OCI-M1 (cell line): ENCODE measurements at regions not wholly inside any gene's neighbourhood (a gene's known extent, or its start where the extent isn't known, plus 50 kb on each side); places are given as distances from the start of the nearest gene placed in this dataset.
"Not testable (repeated sequence)": the region's sequence is repeated elsewhere in the genome, so short reads cannot be mapped to it uniquely, and the experiment has no call there.

ENCODE experiments used
- DNase-seq: peaks from one replicate; lab custom pipeline; 2025; lab: John Stamatoyannopoulos, UW

DNA sequence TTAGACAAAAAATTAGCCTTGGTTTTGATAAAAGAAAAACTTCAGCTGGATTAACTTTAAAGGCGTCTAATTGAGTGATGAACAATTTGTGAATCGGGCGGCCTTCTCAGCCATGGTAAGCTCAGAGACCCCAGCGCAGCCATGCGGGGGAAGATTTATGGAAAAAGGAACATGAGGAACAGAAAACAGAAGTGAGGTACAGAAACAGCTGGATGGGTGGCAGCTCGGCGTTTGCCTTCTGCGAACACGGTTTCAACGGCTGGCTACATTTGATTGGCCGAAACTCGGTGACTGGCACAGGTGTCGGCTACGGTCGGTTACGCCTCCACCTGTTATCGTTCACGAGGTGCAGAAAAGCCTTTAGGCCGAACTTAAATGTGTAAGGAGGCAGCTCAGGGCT lies 401.4 kb upstream of the FAT1 start:
- DNase-seq = no peak

DNA sequence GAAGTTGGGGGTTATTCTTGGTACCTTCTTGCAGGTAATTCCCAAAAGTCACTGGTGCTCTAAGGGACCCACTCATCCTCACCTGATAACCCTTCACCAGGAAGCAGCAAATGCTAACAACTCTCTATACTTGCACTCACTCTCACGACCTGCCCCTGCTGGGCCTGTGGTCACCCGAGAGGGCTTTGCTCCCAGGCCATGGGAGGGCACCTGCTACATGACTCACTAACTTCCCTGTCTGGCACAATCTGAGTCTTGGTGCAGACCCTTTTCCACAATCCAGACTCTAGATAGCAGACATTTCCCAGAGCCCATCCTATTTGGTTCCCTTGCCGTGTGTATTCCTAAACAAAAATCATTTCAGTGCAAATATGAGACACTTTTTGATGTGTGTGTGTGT lies 403.8 kb upstream of the FAT1 start:
- no peak for DNase-seq

DNA sequence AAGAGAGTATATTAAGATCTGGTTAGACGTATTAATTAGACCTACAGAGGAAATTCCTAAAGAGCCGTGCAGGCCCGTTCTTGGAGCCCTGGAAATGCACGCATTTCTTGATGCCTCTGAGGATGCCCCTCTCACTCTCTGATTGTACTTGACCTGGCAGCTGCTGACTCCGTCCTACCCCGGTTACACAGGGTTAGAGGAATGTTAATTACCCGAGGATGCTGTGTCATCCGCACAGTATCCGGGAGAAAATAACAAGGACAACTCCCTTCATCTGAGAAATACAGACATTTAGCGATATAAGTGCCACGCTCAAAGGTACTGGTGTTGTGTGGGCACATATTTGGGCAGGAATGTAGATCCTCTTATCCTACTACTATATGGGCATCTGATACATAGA lies 404.6 kb upstream of the FAT1 start:
- DNase-seq = no peak

DNA sequence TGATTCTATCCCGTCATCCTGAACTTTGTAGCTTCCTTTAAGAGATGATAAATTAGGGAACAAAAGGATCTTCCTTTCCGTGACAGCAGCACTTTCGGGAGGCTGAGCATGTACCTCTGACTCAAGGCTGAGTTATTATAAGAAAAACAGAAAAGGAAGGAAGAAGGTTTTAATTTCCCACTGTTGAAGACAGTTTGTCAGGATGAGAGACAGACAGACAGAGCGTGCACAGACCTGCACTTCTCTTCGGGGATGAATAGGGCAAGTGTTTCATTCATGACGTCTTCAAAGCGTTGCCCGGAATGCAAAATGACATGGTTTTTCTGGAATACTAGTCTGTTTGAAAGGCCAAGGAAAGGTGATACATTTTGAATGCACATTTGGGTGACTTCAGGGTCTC lies 405.3 kb upstream of the FAT1 start:
- no peak for DNase-seq

DNA sequence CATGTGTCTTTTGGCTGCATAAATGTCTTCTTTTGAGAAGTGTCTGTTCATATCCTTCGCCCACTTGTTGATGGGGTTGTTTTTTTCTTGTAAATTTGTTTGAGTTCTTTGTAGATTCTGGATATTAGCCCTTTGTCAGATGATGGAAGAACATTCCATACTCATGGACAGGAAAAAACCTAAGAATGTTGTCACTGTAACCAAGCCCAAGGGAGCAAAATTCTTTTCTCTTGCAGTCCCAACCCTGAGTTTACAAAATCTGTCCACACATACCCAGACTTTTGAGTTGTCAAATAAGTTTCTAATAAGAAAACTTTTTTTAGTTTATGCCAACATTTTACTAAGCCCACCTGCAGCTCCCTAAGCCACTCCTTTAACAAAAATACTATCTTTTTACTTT lies 408.2 kb upstream of the FAT1 start:
- not testable (repeated sequence) for DNase-seq

DNA sequence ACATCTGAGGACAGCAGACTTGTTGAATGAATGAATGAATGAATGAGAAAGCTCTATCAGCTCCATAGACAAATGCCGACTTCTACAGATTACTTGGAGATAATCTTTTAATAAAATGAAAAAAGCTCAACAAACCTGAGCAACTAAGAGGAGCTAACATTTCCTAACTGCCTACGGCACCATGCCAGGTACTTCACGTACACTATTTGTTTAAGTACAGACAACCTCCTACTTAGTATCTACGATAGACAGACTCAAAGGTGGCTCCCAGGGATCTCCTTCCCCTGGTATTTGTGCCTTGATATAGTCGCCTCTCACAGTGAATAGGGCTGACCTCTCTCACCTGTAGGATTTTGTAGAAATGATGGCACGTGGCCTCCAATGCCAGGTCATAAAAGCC lies 412.2 kb upstream of the FAT1 start:
- DNase-seq = no peak

DNA sequence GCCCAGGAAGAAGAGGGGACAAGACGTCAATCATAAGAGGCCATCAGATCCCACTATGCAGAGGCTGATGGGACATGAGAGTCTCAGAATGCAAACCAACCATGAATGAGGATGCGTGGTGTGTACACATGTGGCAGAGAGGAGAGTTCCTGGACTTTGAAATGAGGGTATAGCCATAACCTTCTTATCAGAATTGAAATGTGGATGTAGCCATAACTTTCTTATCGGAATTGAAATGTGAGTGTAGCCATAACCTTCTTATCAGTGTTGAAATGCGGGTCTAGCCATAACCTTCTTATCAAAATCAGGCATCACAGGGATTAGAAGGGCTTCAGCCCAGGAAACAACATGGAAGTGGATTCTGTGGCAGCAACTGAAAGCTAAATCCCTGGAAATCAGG lies 415.5 kb upstream of the FAT1 start:
- no peak for DNase-seq

DNA sequence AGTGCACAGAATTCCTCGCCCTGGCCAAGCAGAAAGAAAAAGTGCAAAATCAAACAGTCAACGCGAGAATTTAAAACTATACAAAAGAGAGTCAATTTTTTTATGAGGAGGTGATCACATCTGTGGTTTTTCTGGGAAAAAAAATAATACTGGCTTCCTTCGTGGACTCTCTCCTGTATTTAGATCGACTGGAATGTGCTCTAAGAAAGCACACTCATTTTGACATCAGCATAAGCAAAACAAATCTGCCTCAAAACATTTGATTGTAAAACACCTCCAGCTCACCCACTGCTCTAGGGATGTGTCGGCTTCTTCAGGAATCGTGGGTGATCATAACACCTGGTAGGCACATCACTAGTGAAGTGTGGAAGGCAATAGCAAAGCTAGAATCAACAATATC lies 417.4 kb upstream of the FAT1 start:
- DNase-seq = no peak

DNA sequence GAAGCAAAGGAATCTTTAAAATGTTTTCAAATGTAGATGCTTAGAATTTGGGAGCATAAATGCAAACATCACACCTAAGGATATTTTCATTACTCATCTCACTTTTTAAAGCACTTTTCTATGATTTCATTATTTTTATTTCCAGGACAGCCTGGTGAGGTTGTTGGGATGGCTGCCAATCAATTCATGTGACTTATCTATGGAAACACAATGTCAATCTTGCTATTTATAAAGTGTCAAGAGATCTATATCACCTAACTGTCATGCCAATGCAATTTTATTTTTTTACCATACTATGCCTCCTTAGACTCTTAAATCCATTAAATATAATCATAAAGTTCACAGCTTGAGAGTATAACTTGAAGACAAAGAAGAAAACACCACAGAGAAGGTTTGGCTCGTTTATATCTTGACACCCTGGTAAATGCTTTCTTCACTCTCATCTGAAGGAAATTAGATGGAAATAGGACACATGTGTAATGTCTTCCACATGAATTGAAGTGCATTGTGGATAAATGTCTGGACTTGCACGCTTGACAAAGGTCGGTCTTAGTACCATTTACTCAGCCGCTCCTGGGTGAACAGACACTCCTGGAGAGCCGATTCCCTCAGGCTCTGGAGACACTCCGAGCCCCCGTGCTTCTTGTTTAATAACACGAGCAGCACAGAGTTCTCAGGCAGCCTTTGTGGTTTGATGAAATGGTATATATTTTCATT lies 425.7 kb upstream of the FAT1 start:
- no peak for DNase-seq

DNA sequence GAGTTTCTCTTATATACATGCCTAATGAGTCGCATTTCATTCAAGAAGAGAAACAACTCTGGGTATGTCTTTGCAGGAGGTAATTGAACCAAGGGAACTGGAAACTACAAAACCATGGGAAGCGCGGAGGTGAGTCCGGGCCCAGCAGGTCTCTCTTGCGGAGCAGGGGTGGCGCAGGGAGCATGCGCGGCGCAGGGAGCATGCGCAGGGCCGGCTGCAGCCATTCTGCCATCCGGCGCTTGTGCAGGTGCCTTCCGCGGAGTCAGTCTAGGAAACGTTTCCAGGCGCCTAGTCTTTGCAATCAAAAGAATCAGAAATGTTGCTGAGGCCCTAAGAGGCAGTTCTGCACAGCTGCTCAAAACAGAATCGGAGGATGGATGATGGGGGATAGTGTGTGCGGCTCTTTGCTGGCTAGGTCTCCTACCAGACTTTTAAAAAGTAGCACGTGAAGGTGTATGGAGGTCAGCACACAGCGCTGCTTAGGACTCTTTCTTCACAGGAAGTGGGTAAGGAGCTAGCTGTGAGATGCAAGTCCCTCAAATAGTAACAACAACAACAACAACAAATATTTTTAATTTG lies 433.8 kb upstream of the FAT1 start:
- DNase-seq = no peak

DNA sequence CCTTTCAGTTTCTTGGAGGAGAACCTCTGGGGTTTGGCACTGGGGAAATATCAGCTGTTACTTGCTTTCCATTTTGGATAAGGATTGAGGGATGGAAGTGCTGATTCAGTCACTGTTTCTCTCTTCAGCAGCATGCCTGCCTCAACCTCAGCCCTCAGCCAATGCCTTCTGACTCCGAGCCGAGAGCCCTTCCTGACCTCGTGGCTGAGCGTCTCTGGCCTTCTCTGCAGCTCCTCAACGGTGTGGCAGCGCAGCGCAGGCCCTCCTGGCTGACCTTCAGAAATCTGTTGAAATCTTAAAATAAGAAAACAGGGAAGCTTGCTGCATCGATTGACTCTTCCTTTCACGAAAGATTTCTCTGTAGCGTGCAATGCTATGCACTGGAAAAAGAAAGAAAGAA lies 434.3 kb upstream of the FAT1 start:
- DNase-seq = no peak

DNA sequence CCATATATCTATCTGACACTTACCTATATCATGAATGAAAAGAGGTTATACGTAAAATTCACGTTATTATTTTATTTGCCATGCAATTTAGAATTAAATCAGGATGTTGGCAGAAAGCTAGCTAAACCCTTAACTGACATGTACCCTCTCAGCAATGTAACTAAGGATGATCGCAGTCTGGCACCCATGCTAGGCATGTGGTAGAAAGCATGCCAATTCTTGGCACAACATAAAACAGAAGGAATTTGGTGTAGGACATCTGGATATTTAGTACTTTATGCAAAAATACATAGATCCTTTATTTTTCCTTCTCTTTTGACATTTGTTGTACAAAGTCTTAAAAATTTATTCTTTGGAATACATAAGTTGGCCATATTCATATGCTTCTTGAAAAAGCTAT lies 436.8 kb upstream of the FAT1 start:
- no peak for DNase-seq

DNA sequence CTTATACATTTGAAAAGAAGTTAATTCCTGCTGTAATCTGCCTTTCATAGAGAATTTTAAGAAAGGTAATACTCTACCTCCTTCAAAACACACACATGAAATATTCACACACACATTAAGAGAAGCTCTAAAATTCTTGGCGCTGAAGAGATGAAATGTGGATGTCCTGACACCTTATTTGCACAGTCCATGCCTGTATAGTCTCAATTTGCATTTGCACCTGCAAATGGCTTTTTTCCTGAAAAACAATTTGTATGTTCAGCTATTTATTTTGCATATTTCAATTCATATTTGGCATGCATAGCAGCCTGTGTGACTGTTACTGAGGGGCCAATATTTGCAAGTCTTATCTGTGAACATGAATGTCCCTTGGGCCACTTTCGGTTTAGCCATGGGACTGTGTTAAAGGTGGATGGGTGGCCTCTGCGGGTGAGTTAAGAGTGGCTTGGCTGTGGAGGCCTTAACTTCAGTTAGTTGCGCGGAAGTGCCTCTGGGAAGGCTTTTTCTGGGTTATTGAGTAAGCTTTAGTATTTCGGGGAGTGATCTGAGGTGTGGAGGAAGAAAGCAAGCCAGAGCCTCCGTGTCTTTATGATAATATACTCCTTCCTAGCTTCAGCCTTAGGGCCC lies 443.3 kb upstream of the FAT1 start:
- peak; percentile 85 for DNase-seq

DNA sequence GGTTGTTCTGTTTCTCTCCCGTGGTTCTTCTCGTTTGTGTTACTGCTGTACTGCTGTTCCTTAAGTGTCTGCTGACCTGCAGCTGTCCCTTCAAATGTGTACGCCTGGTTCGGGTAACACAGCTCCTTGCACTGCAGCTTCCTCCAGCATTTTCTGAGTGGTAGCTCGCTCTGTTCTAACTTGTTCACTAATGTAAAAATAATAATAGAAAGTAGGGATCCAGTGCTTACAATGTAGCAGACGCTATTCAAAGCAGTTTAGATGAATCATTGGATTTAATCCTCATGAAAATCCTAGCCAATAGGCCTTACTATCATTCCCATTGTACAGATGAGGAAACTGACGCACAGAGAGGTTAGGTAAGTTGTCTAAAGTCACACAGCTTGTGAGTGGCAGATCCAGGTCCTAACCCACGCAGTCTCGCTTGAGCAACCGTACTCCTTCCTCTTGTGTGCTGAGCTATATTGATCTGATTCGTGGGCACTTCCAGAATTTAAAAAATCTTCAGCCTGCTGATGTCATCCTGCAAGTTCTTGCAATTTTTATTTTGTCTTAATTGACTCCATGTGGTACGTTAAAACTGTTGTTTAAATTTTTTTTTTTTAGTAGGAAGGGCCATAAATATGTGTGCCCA lies 448.2 kb upstream of the FAT1 start:
- no peak for DNase-seq

DNA sequence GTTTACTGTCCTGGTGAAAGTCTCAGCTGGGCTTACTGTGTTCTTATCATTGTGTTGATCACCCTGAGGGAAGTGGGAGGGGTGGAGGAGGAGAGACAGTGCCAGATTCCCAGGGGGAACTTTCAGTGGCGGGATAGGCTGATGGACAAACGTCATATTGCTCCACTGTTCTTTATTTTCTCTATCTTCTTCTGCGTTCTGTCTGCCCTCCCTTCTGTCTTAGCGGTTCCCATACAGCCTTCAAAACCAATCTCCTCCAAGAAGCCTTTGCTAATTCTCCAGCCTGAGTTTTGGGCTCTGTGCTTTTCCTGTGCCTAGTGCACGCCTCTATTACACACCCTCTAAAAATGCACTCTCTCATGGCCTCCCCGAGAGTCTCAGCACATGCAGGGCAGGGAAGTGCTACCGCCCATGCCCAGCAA lies 448.7 kb upstream of the FAT1 start:
- DNase-seq = no peak

DNA sequence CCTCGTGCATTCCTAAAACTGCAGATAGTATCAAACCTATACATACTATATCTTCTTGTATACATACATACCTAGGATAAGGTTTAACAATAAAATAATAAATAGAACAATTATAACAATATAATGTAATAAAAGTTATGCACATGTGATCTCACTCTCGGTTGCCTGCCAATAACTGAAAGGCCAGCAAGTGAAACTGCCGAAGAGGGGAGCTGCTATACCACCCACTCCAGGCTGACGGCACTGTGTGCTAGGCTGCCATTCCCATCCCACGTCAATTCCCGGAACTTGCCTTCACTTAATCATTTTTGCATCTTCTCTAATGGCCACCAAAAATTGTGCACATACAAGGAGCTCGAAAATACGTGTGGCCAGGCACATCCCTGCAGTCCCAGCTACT lies 451.1 kb upstream of the FAT1 start:
- DNase-seq = no peak

DNA sequence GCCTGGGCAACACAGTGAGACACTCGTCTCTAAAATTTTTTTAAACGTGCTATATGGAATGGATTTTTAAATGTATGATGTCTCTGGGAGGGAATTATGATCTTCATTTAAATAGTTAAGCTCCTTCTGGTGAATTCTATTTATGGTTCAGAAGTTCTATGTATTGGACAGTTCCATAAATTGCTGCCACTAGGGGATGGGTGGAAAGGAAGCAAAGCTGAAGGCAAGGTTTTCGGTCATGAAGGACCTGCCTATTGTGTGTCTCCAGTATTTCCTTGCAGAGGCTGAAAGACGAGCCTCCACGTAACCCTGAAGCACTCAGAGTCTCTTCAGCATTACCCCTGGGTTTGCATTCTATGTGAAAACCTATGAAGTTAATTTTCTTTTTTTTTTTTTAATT lies 451.5 kb upstream of the FAT1 start:
- no peak for DNase-seq

DNA sequence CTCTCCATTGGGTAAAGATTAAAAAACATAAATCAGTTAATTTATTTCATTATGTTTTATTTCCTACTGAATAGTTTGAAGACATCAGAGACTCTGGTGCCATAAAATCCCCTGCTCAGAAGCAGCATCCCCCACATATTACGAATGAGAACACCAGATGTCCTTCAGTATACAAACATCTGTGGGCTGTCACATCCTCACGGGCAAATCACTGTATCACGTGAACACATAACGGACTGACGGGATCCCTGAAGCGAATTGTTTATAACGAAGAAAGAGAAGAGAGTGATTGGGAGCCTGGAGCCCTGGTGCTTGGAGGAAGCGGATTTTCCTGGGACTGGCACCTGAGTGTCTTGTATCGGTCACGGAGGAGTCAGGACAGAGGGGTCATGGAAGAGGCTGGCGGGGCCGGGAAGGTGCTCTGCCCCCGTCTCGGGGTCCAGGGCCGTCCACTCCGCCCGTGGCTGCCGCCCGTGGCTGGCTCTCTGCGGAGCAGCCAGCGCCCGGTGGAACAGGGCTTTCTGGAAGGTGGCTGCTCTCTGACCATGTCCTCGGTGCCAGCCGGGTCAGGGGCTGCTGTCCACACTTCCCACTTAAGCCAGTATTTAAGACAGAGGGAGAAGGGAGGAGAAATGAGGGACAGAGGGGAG lies 452.7 kb upstream of the FAT1 start:
- no peak for DNase-seq

DNA sequence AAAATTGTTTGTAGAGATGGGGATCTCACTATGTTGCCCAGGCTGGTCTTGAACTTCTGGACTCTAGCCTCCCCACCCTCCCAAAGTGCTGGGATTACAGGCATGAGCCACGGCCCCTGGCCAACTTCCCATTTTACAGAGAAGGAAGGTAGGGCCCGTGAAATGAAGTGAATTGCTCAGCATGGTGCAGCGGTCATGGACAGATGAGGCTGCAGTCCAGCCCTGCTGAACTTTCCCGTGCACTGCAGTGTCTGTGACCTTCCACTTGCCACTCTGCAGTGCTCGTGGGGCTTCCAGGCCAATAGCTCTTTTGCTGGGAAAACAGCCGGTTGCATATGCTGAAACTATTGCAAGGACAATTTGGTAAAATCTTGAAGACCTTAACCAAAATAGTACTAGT lies 454.4 kb upstream of the FAT1 start:
- no peak for DNase-seq

DNA sequence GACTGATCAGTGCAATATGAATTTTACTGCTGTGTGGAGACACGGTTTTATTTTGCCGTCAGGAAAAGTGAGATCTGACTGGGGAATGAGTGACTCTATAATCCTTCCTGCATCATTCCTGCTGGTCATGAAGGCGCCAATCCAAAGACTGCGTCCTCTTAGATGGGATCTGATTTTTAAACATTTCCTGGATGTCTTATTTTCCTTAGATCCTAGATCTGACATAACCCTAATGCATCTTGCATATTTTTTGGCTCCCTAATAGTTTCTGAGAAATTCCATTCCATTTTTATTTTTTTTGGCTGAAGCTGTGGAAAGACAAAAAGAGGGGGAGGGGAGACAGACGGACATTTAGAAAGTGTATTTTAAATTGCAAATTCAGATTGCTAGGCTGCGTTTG lies 454.9 kb upstream of the FAT1 start:
- no peak for DNase-seq

DNA sequence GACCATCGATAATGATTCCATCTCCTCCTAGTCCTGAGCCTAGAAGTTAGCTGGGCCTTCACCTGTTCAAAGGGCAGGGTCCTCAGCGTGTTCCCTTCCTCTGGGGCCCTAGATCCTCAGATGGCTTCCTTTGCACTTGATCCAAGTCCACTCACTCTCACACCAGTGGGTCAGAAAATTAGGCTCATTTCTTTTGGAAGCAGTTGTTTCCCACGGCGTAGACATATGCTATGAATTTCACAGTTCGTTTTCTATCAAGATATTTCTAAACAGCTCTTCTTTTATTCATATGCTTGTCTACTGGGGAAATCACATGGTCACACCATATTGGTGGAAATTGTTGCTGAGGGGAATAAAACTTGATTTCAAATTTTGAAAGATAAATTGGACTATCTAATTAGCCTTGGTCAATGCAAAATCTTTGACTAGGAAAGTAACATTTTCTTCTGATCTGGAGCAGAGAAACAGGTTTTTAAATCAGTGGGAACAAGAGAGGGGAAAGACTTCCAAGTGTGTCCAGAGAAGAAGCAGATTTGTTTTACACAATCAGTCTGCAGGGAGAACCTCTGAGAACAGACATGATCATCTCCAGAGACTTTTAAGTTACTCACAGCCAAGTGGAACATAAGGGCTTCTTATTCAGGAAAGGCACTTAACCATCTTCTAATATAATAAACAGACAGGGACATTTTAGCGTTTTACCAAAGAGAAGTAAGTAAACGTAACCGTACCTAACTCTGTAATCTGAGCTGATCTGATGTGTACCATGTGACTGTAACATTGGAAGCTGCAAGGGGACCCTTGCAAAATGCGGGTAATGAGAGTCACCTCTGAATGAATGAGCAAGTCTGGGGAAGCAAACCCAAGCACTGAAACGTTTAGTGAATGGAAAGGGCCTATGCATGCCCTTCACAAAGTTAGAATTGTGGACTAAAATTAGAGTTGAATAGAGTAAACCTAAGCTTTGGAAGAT lies 455.7 kb upstream of the FAT1 start:
- DNase-seq = no peak

DNA sequence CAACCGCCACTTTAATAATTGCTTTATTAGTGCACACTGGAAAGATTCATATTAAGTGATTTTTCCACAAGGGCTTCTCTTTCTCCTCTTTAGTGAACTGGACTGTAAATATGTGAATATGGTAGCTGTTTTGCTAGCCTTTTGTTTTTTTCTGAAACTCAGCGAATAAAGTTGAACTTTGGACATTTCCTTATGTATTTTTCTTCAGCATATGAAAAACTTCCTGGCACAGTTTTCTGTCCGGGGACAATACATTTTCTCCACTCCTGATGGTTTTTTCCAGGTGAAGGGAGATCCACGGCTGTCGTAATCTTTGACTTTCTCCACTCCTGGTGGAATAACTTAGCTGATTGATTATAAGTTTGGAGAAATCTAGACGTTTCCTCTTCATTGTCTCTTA lies 457.4 kb upstream of the FAT1 start:
- DNase-seq = no peak
